ENCODE measurements at regions not wholly inside any gene's neighbourhood (a gene's known extent, or its start where the extent isn't known, plus 50 kb on each side); places are given as distances from the start of the nearest gene placed in this dataset.
A peak's percentile ranks its signal among the peaks of the same experiment; 100 is the strongest.

DNA sequence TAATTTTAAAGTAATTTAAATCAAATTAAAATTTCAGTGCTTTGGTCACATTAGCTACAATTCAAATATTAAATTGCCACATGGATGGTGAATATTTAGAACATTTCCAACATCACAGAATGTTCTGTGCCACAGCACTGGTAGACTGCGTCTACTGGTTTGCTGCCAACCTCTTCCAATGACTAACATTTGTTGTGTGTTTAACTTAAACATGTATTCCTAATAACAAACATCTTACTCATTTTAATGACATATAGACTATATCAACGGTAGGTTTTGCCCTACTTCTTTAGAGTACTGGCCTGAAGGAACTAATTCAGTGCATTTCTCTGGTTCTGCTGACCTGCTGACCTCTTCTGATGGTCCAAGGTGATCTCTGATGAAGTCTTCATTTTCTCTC, 157.6 kb downstream of the DCK start:
- Histone ChIP-seq H3K9ac (ENCODE audit: low read depth, low read length) (no peak overlapping the region), H3K27me3 (ENCODE audit: control insufficient read depth, insufficient read depth, low read length) (no peaks in the 10 kb centered on the region), H3K9me3 (ENCODE audit: control insufficient read depth, insufficient read depth, low read length) (no peaks in the 10 kb centered on the region), H3K4me1 (ENCODE audit: control insufficient read depth, insufficient read depth, low read length) (no peaks in the 10 kb centered on the region), H3K27ac (ENCODE audit: low read depth, low read length) (no peak overlapping the region), H3K36me3 (ENCODE audit: control insufficient read depth, insufficient read depth, low read length) (no peaks in the 10 kb centered on the region), H3K4me3 (ENCODE audit: low read depth, low read length) (no peak overlapping the region)

DNA sequence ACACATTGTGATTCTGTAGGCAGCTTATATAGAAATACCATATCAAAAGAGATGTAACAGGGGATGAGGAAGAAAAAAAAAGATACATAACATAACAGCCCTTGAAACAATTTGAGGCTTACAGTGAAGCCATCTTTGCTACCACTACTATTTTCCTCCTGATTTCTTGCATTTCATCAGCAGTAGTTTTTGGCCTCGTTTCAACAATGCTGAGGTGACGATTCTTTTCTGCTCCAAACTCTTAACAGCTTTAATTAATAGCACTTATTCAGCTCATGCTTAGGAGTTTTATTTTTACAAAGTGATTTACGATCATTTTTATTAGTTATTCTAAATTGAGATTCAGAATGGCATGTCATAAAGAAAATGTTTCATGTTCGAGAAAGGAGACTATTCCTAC, 163.2 kb downstream of the DCK start:
- no peak overlapping the region for H3K9ac ChIP-seq (ENCODE audit: low read depth, low read length)
- no peaks in the 10 kb centered on the region for H3K9me3 ChIP-seq (ENCODE audit: control insufficient read depth, insufficient read depth, low read length)
- H3K36me3 ChIP-seq (ENCODE audit: control insufficient read depth, insufficient read depth, low read length), result no peaks in the 10 kb centered on the region
- no peaks in the 10 kb centered on the region for H3K4me1 ChIP-seq (ENCODE audit: control insufficient read depth, insufficient read depth, low read length)
- no peak overlapping the region for H3K27ac ChIP-seq (ENCODE audit: low read depth, low read length)
- no peak overlapping the region for H3K4me3 ChIP-seq (ENCODE audit: low read depth, low read length)
- no peaks in the 10 kb centered on the region for H3K27me3 ChIP-seq (ENCODE audit: control insufficient read depth, insufficient read depth, low read length)

DNA sequence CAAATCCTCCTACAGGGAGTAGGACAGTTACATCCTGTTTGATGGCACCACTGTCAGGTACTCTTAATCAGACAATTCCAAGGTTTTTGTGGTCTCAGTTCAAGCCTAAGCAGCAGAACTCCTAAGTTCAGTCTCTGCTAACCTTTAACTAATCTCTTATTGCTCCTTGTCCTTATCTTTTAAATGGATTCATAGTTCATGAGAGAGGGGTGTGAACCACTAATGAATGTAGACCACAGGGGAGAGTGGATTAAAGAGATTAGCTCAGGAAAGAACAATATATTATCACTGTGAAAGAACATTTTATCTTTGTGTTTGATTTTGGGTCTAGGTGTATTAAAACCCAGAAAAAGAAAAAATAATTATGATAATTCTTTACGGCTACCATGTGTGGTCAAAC, 168.9 kb downstream of the DCK start:
- H3K9ac ChIP-seq (ENCODE audit: low read depth, low read length), result no peak overlapping the region
- H3K9me3 ChIP-seq (ENCODE audit: control insufficient read depth, insufficient read depth, low read length), result no peaks in the 10 kb centered on the region
- no peaks in the 10 kb centered on the region for H3K4me1 ChIP-seq (ENCODE audit: control insufficient read depth, insufficient read depth, low read length)
- H3K27ac ChIP-seq (ENCODE audit: low read depth, low read length), result no peak overlapping the region
- H3K36me3 ChIP-seq (ENCODE audit: control insufficient read depth, insufficient read depth, low read length), result no peaks in the 10 kb centered on the region
- no peaks in the 10 kb centered on the region for H3K27me3 ChIP-seq (ENCODE audit: control insufficient read depth, insufficient read depth, low read length)
- no peak overlapping the region for H3K4me3 ChIP-seq (ENCODE audit: low read depth, low read length)

DNA sequence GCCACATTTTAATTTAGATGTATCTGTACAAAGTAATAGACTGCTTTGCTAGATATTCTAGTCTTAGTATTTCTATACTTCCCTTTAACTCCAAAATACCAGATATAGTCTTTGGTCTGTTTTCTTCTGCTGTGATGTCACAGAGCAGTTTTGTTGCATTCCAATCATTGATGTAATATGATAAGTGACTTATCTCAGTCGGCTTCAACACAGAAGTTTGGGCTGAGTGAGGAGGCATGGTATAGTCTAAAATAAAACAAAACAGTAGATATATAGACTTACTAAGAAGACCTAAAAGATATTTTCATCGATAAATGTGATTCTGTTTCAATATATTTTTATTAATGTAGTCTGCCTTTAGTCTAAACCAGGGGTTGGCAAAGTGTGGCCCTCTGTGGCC, 169.9 kb downstream of the DCK start:
- no peak overlapping the region for H3K4me3 ChIP-seq (ENCODE audit: low read depth, low read length)
- H3K9ac ChIP-seq (ENCODE audit: low read depth, low read length), result no peak overlapping the region
- H3K4me1 ChIP-seq (ENCODE audit: control insufficient read depth, insufficient read depth, low read length), result no peaks in the 10 kb centered on the region
- no peaks in the 10 kb centered on the region for H3K9me3 ChIP-seq (ENCODE audit: control insufficient read depth, insufficient read depth, low read length)
- H3K36me3 ChIP-seq (ENCODE audit: control insufficient read depth, insufficient read depth, low read length), result no peaks in the 10 kb centered on the region
- H3K27me3 ChIP-seq (ENCODE audit: control insufficient read depth, insufficient read depth, low read length), result no peaks in the 10 kb centered on the region
- no peak overlapping the region for H3K27ac ChIP-seq (ENCODE audit: low read depth, low read length)

DNA sequence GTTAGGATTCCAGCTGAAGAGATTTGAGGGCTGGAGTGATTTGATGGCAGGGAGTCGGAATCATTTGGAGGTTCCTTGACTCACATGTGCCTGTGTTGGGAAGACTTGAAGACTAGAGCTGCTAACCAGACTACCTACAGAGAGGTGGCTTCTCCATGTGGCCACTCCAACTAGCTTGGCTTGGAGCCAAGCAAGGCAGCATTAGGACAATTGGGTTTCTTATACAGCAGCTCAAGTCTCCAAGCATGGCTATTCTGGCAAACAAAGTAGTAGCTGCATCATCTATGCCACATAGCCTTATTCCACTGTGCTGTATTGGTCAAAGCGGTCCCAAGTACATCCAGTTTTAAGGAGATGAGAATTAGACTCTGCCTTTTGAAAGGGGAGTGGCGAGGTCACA, 171.7 kb upstream of the SLC4A4 start:
- H3K4me1 ChIP-seq (ENCODE audit: control insufficient read depth, insufficient read depth, low read length), result no peaks in the 10 kb centered on the region
- no peaks in the 10 kb centered on the region for H3K9me3 ChIP-seq (ENCODE audit: control insufficient read depth, insufficient read depth, low read length)
- no peak overlapping the region for H3K4me3 ChIP-seq (ENCODE audit: low read depth, low read length)
- H3K27ac ChIP-seq (ENCODE audit: low read depth, low read length), result no peak overlapping the region
- H3K36me3 ChIP-seq (ENCODE audit: control insufficient read depth, insufficient read depth, low read length), result no peaks in the 10 kb centered on the region
- no peaks in the 10 kb centered on the region for H3K27me3 ChIP-seq (ENCODE audit: control insufficient read depth, insufficient read depth, low read length)
- no peak overlapping the region for H3K9ac ChIP-seq (ENCODE audit: low read depth, low read length)

DNA sequence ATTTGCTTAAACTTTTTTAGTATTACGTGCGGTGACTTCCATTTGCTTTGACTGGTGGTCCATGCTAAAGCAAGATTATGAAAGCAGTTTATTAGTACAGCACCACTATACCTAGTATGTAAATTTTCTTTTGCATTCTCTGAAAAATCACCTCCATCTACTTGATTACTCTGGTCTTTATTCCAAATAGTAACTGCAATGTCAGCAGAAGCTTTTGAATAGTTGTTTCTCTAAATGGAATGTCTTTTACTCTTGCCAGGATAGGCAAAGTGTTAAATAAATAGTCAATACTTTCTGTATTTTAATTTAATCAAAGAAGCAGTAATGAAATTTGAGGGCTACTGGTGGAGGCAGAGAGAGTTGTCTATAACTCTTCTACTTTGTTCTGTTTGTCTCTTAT, 167.2 kb upstream of the SLC4A4 start:
- Histone ChIP-seq H3K27ac (ENCODE audit: low read depth, low read length) (no peak overlapping the region), H3K4me3 (ENCODE audit: low read depth, low read length) (no peak overlapping the region), H3K27me3 (ENCODE audit: control insufficient read depth, insufficient read depth, low read length) (no peaks in the 10 kb centered on the region), H3K9ac (ENCODE audit: low read depth, low read length) (no peak overlapping the region), H3K4me1 (ENCODE audit: control insufficient read depth, insufficient read depth, low read length) (no peaks in the 10 kb centered on the region), H3K36me3 (ENCODE audit: control insufficient read depth, insufficient read depth, low read length) (no peaks in the 10 kb centered on the region), H3K9me3 (ENCODE audit: control insufficient read depth, insufficient read depth, low read length) (peaks cover 9% of the 10 kb centered on the region)

DNA sequence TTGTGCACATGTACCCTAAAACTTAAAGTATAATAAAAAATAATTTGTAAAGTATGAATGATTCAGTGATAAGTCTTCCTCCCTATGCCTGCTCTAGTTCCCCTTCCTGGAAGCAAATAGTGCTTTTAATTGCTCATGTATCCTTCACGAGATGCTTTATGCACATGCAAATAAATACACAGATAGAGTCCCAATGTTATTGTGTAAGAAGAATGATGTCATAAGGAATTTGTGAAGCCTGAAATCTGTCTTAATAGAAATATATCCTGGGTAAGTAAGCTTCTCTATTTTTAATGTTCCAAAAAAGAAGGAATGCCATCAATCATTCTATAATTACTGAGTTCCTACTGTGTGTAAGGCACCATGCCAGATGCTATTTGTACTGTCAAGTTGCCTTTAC, 157.5 kb upstream of the SLC4A4 start:
- H3K27ac ChIP-seq (ENCODE audit: low read depth, low read length), result no peak overlapping the region
- no peak overlapping the region for H3K4me3 ChIP-seq (ENCODE audit: low read depth, low read length)
- peaks cover 21% of the 10 kb centered on the region for H3K27me3 ChIP-seq (ENCODE audit: control insufficient read depth, insufficient read depth, low read length)
- H3K4me1 ChIP-seq (ENCODE audit: control insufficient read depth, insufficient read depth, low read length), result 0 out of 2 replicates have a peak, but pooled peaks cover 4% of the 10 kb centered on the region
- no peaks in the 10 kb centered on the region for H3K9me3 ChIP-seq (ENCODE audit: control insufficient read depth, insufficient read depth, low read length)
- H3K9ac ChIP-seq (ENCODE audit: low read depth, low read length), result no peak overlapping the region
- no peaks in the 10 kb centered on the region for H3K36me3 ChIP-seq (ENCODE audit: control insufficient read depth, insufficient read depth, low read length)

DNA sequence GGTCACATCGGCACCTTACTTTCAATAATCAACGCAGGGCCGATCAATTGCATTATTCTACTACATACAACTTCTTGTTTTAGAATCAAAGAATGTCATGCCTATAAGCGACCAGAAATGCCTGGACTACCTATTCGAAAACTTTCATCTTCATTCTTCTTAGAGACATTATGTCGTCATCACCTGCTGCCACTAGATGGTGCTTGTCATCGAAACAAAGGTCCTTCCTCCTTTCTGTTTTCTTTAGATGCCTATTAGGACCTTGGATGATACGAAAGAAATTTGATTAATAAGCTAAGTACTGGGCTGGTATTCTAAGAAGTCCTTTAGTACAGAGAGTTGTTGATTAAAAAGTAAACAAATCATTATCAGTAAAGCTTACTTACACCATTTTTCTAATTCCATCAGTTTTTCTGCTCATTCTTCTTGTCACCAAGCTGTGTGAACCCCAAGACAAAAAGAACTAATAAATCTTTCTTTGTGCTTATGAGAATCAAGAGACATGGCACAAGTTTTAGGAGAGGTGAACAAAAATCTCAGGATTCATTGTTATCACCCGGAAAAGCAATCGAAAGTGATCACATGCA, 154.5 kb upstream of the SLC4A4 start:
- Histone ChIP-seq H3K36me3 (ENCODE audit: control insufficient read depth, insufficient read depth, low read length) (no peaks in the 10 kb centered on the region), H3K27ac (ENCODE audit: low read depth, low read length) (no peak overlapping the region), H3K4me3 (ENCODE audit: low read depth, low read length) (no peak overlapping the region), H3K4me1 (ENCODE audit: control insufficient read depth, insufficient read depth, low read length) (peaks cover 12% of the 10 kb centered on the region), H3K9ac (ENCODE audit: low read depth, low read length) (no peak overlapping the region), H3K9me3 (ENCODE audit: control insufficient read depth, insufficient read depth, low read length) (no peaks in the 10 kb centered on the region), H3K27me3 (ENCODE audit: control insufficient read depth, insufficient read depth, low read length) (peaks cover 46% of the 10 kb centered on the region)

DNA sequence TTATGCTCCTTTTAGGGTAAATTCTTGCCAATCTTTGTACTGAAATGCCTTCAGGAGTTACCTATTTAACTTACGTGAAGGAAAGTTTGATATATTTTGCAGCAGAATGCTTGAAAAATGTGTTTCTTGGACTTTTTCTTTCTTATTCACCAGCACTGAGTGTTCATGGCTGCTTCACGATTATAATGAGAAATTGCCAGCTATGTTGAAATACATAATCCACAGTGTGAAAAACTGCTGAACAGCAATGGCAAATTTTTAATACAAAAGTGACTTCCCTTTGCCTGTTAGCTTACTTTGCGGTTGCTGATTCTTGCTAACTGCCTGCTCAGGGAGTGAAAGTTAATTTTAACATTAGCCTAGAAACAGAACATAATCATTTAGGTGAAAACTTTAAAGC, 153.8 kb upstream of the SLC4A4 start:
- Histone ChIP-seq H3K36me3 (ENCODE audit: control insufficient read depth, insufficient read depth, low read length) (no peaks in the 10 kb centered on the region), H3K9me3 (ENCODE audit: control insufficient read depth, insufficient read depth, low read length) (no peaks in the 10 kb centered on the region), H3K4me3 (ENCODE audit: low read depth, low read length) (no peak overlapping the region), H3K4me1 (ENCODE audit: control insufficient read depth, insufficient read depth, low read length) (peaks cover 12% of the 10 kb centered on the region), H3K9ac (ENCODE audit: low read depth, low read length) (no peak overlapping the region), H3K27ac (ENCODE audit: low read depth, low read length) (no peak overlapping the region), H3K27me3 (ENCODE audit: control insufficient read depth, insufficient read depth, low read length) (peaks cover 52% of the 10 kb centered on the region)

DNA sequence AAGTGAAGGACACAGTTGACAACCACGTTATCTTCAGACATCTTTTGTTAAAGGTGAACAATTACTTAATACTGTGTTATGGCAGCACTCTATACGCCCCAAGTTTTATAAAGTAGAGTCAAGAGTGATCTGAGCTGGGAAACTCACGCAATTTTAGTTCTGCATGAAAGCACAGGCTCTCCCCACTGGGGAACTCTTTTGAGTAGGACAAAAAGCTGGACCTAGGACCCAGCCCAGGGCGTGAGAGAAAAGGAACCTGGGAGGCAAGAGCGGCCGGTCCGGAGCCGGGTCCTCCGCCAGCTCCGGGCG, 152.6 kb upstream of the SLC4A4 start:
- Histone ChIP-seq H3K4me3 (ENCODE audit: low read depth, low read length) (peak overlapping the region; percentile 85), H3K9me3 (ENCODE audit: control insufficient read depth, insufficient read depth, low read length) (no peaks in the 10 kb centered on the region), H3K9ac (ENCODE audit: low read depth, low read length) (no peak overlapping the region), H3K27ac (ENCODE audit: low read depth, low read length) (no peak overlapping the region), H3K27me3 (ENCODE audit: control insufficient read depth, insufficient read depth, low read length) (peaks cover 52% of the 10 kb centered on the region), H3K4me1 (ENCODE audit: control insufficient read depth, insufficient read depth, low read length) (peaks cover 15% of the 10 kb centered on the region), H3K36me3 (ENCODE audit: control insufficient read depth, insufficient read depth, low read length) (no peaks in the 10 kb centered on the region)

DNA sequence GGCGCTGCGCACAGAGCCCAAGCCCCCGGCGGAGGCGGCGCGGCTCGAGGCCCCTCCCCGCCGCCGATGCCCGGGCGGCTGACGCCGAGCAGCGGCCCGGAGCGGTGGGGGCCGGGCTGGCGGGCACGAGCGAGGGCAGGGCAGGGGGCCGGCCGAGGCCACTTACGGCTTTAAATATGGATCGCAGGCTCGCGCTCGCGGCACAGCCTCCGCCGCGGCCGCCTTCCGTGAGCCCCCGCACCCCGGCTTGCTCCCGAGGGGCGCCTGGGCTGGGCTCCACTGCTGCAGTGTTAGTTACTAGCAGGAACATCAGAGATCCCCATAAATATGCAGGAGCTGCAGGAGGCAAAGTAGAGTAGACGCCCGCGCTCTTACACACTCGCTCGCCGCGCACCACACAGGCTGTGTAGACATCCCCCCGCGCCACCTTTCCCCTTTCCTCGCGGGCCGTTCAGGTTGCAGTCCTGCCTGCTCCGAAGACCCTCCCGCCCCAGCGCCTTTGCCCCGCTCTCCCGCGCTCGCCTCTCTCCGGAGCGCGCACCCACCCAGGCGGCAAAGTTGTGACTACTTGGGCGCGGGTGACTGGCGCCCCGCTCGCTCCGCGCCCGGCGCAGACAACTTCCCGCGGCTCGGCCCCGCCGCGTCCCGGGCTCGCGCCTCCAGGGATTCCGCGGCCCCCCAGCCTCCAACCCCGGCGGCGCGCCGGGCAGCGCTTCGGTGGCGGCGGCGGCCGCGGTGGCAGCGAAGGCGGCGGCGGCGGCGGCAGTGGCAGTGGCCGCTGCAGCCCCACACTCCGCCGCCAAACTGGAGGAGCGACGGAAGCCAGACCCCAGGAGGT, 152.0 kb upstream of the SLC4A4 start:
- Histone ChIP-seq H3K9me3 (ENCODE audit: control insufficient read depth, insufficient read depth, low read length) (no peaks in the 10 kb centered on the region), H3K9ac (ENCODE audit: low read depth, low read length) (peak overlapping the region; percentile 38), H3K27ac (ENCODE audit: low read depth, low read length) (no peak overlapping the region), H3K36me3 (ENCODE audit: control insufficient read depth, insufficient read depth, low read length) (no peaks in the 10 kb centered on the region), H3K27me3 (ENCODE audit: control insufficient read depth, insufficient read depth, low read length) (peaks cover 52% of the 10 kb centered on the region), H3K4me1 (ENCODE audit: control insufficient read depth, insufficient read depth, low read length) (peaks cover 17% of the 10 kb centered on the region), H3K4me3 (ENCODE audit: low read depth, low read length) (peak overlapping the region; percentile 85)

Data from HUES48 (cell line).